Femur (tissue), 1 donor: ENCODE measurements at regions not wholly inside any gene's neighbourhood (a gene's known extent, or its start where the extent isn't known, plus 50 kb on each side); places are given as distances from the start of the nearest gene placed in this dataset.
A peak's percentile ranks its signal among the peaks of the same experiment; 100 is the strongest.

Experiments used
- DNase-seq: peaks from one replicate; pipeline ENCODE4 v3.0.0-alpha.2; 2017

DNA sequence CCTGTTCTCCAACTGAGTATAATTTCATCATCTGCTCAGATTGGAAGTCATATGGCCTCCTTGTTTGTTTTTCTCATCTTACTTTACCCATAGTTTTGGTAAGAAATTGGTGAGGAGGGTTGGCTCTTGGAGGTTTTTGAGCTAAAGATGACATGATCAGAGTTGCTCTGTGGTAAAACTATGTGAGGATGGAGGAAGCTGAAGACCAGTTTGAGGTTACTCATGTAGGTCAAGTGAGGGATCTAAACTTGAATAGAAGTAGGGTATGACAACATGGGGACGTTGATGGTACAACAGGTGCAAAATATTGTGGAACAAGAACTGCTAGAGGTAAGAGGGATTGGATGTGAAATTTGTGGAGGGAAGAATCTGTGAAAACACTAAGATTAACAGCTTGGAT, 87.7 kb upstream of the NEO1 start:
- DNase-seq, result no peak

- DNase-seq, result no peak
Measured at GRCh38 chr15:72964135-72964534, 88.1 kb upstream of the NEO1 start.

GRCh38 chr15:72962054-72962702, 90.1 kb upstream of the NEO1 start:
- no peak for DNase-seq

- no peak for DNase-seq
Measured at GRCh38 chr15:72961346-72961745, 90.9 kb upstream of the NEO1 start.

DNA sequence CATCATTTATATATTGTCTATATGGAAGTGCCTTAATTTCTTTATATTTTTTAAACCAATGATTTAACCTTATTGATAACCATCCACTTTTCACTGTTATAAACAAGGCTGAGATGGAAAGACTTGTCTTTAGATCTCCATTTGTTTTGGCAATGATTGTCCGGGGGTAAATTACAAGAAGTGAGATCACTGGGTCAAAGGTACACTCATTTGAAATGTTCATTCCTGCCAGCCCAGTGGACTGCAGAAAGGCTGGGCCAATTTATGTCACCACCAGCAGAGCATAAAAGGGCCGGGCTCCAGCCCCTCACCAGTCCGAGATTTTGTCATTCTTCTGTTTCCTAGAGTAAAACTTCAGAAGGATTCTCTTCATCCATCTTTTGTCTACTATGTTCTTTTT, 93.6 kb upstream of the NEO1 start:
- DNase-seq, result no peak

GRCh38 chr15:72953306-72953705, 99.0 kb upstream of the NEO1 start:
- no peak for DNase-seq

DNA sequence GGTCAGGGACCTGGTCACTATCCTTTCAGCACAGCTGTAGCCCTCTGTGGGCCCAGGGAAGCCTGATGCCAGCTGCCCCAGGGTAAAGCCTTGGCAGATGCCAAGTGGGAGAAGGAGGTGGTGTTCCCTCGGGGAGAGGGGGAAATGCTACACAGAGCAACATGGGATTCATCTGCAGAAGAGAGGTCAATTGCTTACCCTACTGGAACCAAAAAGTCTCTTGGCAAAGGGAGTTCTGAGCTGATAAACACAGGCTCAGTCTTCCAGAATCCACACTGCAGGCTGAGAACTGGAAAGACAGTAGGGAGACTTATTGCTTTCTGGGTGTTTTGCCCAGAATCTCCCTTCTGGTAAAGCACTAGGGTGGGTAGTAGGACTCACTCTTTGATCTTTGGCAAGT, 100.1 kb upstream of the NEO1 start:
- DNase-seq, result no peak

- DNase-seq, result no peak
Measured at GRCh38 chr15:72948662-72949061, 103.6 kb upstream of the NEO1 start.

DNA sequence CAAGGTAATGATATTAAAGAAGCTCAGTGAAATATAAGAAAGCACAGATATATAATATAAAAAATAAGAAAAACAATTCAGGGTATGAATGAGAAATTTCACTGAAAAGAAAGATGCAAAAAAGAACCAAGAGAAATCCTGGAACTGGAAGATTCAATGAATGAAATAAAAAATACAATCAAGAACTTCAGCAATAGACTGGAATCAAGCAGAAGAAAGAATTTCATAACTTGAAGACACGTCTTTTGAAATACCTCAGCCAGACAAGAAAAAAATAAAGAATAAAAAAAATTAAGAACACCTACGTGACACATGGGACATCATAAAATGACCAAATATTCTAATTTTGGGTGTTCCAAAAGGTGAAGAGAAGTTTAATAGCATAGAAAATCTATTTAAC, 104.6 kb upstream of the NEO1 start:
- DNase-seq, result no peak

DNA sequence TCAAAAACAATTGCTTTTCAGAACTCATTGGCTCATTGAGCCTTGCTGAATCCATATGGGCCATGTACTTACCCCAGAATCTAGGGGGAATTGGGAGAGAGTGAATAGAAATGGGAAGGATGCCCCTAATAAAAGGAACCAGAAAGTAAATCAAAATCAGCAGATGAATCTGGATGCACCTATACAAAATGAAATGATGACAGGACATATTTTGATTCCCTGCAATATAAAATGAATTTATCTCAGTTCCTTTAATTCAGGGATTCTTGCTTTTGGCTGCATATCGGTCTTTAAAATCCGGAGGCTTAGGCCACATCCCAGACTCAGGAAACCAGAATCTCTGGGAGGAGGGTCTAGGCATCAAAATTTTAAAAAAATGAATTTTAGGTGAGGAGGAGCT, 107.7 kb upstream of the NEO1 start:
- DNase-seq, result no peak

DNA sequence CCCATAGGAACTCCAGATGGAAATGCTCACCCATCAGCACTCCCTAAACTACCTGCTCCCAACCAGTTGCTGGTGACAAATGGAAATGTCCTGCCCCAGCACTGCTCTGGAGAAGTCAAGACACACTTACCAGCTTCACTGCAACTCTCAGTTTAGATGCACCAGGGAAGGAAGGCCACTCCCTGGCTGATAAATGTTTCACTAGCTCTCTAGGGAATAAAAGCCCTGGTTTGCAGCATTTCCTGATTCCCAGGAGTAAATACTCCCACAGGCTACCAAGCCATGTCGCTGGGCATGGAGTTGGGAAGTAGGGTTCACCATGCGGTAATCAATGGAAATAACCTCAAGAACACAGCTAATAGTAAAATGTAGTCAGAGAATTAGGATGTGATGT, 112.0 kb upstream of the NEO1 start:
- DNase-seq, result no peak

- no peak for DNase-seq
Measured at GRCh38 chr15:72939514-72940228, 112.6 kb upstream of the NEO1 start.

DNA sequence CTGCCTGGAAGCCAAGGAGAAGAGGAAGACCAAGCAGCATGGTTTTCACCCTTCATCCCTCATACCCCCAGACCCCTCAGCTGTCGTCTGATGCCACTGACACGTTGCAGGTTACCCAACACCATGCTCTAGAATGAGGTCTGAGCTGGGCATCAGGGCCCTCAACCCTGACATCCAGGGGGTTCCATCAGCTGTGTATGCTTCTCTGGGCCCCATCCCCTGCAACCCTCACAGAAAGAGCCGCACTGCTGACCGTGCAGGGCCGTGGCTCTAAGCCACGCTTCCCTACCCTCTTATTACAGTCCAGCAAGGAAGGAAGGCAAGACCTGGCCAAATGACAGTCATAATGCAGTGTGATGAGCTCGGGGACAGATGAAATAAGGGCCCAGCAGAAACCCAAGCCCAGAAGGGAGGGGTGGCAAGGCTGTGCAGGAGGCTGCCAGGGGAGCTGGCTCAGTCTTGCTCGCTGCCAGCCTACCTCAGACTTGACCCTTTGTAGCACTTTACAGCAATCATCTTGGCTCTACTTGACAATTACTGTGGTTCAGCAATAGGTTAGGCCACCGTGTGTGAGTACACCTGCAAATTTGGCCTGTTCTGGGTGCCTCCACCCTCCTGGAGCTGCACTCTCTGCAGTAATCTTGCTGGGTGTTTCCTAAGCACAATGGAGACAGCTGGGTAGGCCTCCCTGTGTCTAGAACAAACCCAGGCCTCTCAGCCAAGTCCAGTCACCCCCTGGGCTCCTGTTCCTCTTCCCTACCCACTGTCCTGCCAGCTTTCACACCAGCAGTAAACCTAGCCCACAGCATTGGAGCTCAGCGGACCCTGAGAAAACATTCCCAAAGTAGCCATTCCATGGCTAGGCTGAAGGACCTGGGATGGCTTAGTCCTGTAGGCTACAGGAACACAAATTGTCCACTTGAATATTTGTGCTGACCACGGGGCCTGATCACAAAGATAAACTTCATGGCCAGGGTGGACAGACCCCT, 115.3 kb upstream of the NEO1 start:
- no peak for DNase-seq

- DNase-seq, result no peak
Measured at GRCh38 chr15:72936237-72936636, 116.0 kb upstream of the NEO1 start.

DNA sequence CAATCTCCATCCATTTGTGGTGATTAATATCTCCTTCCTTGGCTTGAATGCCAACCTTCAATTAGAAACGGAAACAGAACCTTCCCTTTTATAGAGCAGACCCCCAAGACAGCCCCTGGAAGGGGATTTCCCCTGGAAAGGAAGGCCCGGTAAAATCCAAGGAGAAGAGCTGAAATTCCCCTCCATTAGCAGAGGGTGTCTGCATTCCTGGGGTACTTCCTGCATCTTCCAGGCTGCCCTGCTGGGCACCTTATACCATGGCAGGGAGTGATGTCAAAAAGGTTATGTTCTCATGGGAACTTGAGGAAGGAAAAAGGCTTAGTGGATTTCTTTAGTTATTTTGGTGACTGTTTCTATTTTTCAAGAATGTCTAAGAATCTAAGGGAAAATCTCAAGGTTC, 116.7 kb upstream of the NEO1 start:
- no peak for DNase-seq

DNA sequence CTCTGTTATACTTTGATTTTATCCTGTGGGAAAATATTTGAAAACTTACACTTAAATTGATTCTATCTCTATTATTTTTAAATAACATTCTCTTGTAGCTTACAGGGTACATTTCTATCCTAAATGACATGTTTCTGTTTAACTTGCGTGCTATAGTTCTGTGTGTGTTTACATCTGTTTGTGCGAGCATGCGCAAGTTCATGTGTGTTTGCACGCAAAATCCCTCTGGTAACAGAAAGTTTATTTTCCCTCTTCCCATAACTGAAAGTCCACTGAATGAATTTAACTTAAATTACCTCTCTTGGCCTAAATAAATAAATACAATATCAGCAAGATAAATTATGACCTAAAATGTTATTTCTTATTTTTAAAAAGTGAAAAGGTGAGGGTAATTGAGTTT, 117.3 kb upstream of the NEO1 start:
- DNase-seq, result no peak

DNA sequence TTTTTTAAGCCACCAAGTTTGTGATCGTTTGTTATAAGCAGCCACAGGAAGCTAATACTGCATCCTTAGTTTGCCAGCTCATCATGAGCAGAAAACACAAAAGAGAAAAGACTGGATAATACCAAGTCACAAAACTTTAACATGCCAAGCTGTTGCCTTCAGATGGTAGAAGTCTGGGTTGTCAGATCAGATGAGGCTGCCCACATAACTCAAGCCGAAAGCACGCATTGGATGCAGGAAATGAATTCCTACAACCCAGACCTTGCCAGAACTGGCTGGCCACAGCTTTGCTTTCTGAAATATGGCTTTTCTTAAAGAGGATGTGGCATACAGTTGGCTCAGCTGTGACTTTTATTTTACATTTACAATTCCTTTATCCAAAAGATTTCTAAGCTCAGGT, 118.3 kb upstream of the NEO1 start:
- peak; percentile 33 for DNase-seq

DNA sequence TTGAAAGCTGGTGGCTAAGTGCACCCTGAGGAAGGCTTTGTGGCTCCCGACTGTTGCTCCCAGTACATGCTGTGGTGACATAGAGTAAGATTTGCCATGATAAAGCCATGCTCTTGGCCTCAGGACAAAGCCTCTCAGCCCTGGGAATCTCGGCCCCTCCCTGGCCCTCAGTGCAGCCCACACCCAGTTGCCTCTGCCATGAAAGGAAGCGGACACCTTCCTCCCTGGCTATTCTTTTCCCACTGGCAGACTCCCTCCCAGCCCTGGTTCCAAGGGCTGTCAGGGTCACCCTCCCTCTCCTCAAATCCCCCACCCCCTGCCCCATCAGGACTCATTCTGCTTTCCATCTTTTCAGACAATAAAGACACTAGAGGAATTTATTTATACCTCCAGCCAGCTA, 119.8 kb upstream of the NEO1 start:
- DNase-seq, result no peak

DNA sequence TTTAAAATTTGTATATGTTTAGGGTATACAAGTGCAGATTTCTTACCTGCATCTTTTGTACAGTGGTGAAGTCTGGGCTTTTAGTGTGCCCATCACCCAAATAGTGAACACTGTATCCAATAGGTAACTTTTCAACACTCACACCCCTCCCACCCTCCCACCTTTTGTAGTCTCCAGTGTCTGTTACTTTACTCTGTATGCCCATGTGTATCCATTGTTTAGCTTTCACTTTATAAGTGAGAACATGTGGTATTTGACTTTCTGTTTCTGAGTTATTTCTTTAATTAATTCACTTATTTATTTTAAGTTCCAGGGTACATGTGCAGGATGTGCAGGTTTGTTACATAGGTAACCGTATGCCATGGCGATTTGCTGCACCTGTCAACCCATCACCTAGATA, 124.8 kb upstream of the NEO1 start:
- DNase-seq, result no peak

- DNase-seq, result no peak
Measured at GRCh38 chr15:72925661-72926060, 126.6 kb upstream of the NEO1 start.

GRCh38 chr15:72923289-72923688, 129.0 kb upstream of the NEO1 start:
- no peak for DNase-seq

DNA sequence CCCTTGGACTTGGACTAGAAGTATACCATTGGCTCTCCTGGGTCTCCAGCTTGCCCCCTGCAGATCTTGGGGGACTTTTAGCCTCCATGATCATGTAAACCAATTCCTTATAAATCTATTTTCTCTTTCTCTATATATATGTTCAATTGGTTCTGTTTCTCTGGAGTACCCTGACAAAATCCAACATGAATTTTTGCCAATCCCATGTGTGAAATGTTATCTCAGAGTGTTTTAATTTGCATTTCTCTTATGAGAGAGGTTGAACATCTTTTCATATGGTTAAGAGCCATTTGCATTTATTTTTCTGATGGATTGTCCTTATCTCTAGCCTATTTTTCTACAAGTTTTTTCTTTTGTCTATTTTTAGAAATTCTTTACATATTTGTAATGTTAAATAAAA, 131.7 kb upstream of the NEO1 start:
- no peak for DNase-seq

DNA sequence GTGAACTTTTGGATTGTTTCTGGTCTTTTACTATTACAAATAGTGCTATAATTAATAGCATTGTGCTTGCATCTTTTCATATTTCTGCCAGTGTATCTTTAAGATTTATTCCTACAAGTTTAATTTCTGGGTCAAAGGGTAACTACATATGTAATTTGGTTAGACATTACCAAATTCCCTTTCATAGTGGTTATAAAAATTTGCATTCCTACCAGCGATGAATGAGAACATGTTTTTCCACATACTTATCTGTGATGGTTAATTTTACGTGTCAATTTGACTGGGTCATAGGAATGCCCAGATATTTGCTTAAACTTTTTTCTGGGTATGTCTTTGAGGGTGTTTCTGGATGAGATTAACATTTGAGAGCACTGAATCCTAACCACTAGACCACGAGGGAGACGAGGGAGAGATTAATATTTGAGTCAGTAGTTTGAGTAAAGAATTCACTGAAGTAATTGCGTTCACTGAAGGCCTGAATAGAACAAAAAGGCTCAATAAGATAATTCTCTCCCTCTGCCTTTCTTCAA, 132.3 kb upstream of the NEO1 start:
- DNase-seq, result no peak

DNA sequence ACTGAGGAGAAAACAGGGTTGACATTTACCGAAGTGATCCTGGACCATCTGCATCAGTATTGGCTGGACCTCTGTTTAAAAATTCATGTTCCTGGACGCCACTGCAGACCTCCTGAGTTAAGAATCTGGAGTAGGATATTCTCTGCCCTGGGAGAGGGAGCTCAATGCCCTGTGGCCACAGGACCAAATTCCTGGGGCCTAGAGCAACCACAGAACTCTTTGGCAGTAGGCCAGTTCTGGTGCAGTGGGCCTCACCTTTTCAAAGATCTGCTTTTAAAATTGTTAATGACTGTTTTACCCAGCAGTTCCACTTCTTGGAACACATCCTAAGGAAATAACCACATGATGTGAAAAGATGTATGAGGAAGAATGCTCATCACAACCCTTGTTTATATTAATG, 133.3 kb upstream of the ADPGK start:
- no peak for DNase-seq
